Esophagus muscularis mucosa (tissue), 4 donors: ENCODE measurements at regions not wholly inside any gene's neighbourhood (a gene's known extent, or its start where the extent isn't known, plus 50 kb on each side); places are given as distances from the start of the nearest gene placed in this dataset.

Experiments used
- DNase-seq: peaks from one replicate; pipeline ENCODE4 v3.0.0-alpha.2; 2017; ENCODE audit errors: extremely low spot score
- H3K27ac ChIP-seq, 4 donors: fragments of 200-600 bp; sonication (generic); replicated peaks in 1 of 4; 1 replicate in 3 of 4; 2 replicates in 1 of 4; pipeline ENCODE4 v1.5.1; 2016 to 2019; ENCODE audit warnings: mild to moderate bottlenecking in 1 of 4
- H3K27me3 ChIP-seq, 4 donors: fragments of 200-600 bp; sonication (generic); one replicate each; pipeline versions ENCODE4 v1.5.1 to v1.6.0; 2016 to 2019
- H3K36me3 ChIP-seq, 4 donors: fragments of 200-600 bp; sonication (generic); one replicate each; pipeline ENCODE4 v1.5.1; 2016 to 2019
- H3K4me1 ChIP-seq, 4 donors: fragments of 200-600 bp; sonication (generic); one replicate each; pipeline ENCODE4 v1.5.1; 2016 to 2019
- H3K4me3 ChIP-seq, 4 donors: fragments of 200-600 bp; sonication (generic); 1 replicate in 2 of 4; 2 replicates in 2 of 4; pipeline ENCODE4 v1.5.1; 2016 to 2019; ENCODE audit warnings: mild to moderate bottlenecking in 4 of 4, moderate library complexity in 1 of 4
- H3K9me3 ChIP-seq, 4 donors: fragments of 200-600 bp; sonication (generic); 1 replicate in 3 of 4; 2 replicates in 1 of 4; pipeline ENCODE4 v1.5.1; 2016 to 2019
- CTCF ChIP-seq, 3 experiments: fragments of 200-600 bp in 2 of 3; fragments of 450-650 bp in 1 of 3; sonication (generic) in 2 of 3; IDR thresholded peaks; one replicate each; pipeline ENCODE4 v1.5.1; 2017 to 2019; ENCODE audit warnings: antibody characterized with exemption in 3 of 3, mild to moderate bottlenecking in 2 of 3, moderate library complexity in 1 of 3
- EP300 ChIP-seq: sonication (generic); formaldehyde crosslinking; IDR thresholded peaks from one replicate; pipeline ENCODE4 v1.6.1; 2017; ENCODE audit warnings: antibody characterized with exemption
- POLR2A ChIP-seq: fragments of 450-650 bp; IDR thresholded peaks from one replicate; pipeline ENCODE4 v1.6.1; 2017; ENCODE audit warnings: antibody characterized with exemption, moderate library complexity, mild to moderate bottlenecking, low read depth
- POLR2AphosphoS5 ChIP-seq, 2 donors: sonication (generic); formaldehyde crosslinking; IDR thresholded peaks; one replicate each; pipeline ENCODE4 v1.6.1; 2017; ENCODE audit warnings: antibody characterized with exemption in 2 of 2
- WGBS: methylation state at CpG from one replicate; pipeline ENCODE4 v1.1.5; 2018; 5-methylcytosine and 5-hydroxymethylcytosine counted together
- intact Hi-C: fragments of 100-400 bp; cut with DNase I; formaldehyde crosslinking; loops from one replicate; pipeline ENCODE4 v1.15.1; 2023

GRCh38 chr5:14090755-14091154 lies 52.4 kb upstream of the TRIO start:
- TF ChIP-seq EP300 (no peak), CTCF (IDR thresholded peaks at IDR 0.05) (no peak), POLR2A (no peak), POLR2AphosphoS5 (IDR thresholded peaks at IDR 0.05) (no peak)
- 95% methylated on average over 5 of the region's 5 CpGs for WGBS
- intact Hi-C loops = no loop called here

GRCh38 chr5:14090290-14090689 lies 52.9 kb upstream of the TRIO start:
- no peak for TF ChIP-seq POLR2A
- no peak for TF ChIP-seq POLR2AphosphoS5 (IDR thresholded peaks at IDR 0.05)
- TF ChIP-seq EP300 = no peak
- 96% methylated on average over 2 of the region's 2 CpGs for WGBS

More at GRCh38 chr5:14090755-14091154, 52.4 kb upstream of the TRIO start:
- H3K27ac ChIP-seq = no peak overlapping the region
- H3K9me3 ChIP-seq = peaks cover 0 to 6% (median 0%) of the 10 kb centered on the region in 4 donors
- no peaks in the 10 kb centered on the region for H3K27me3 ChIP-seq
- DNase-seq = no peak
- no peaks in the 10 kb centered on the region for H3K36me3 ChIP-seq
- no peak overlapping the region for H3K4me3 ChIP-seq
- H3K4me1 ChIP-seq = no peaks in the 10 kb centered on the region

GRCh38 chr5:14089198-14089597 lies 53.9 kb upstream of the TRIO start:
- TF ChIP-seq EP300 (no peak), CTCF (IDR thresholded peaks at IDR 0.05) (no peak), POLR2A (no peak), POLR2AphosphoS5 (IDR thresholded peaks at IDR 0.05) (no peak)
- H3K27ac ChIP-seq = no peak overlapping the region
- peaks cover 0 to 6% (median 0%) of the 10 kb centered on the region in 4 donors for H3K9me3 ChIP-seq
- no peaks in the 10 kb centered on the region for H3K27me3 ChIP-seq
- H3K36me3 ChIP-seq = no peaks in the 10 kb centered on the region
- no peaks in the 10 kb centered on the region for H3K4me1 ChIP-seq
- intact Hi-C loops = no loop called here
- DNase-seq = no peak
- 86% methylated on average over 2 of the region's 2 CpGs for WGBS
- no peak overlapping the region for H3K4me3 ChIP-seq

More at GRCh38 chr5:14090290-14090689, 52.9 kb upstream of the TRIO start:
- Histone ChIP-seq H3K4me3 (no peak overlapping the region), H3K9me3 (peaks cover 0 to 6% (median 0%) of the 10 kb centered on the region in 4 donors), H3K27ac (no peak overlapping the region), H3K36me3 (no peaks in the 10 kb centered on the region), H3K27me3 (no peaks in the 10 kb centered on the region), H3K4me1 (no peaks in the 10 kb centered on the region)
- intact Hi-C loops = no loop called here
- no peak for DNase-seq

- H3K36me3 ChIP-seq = no peaks in the 10 kb centered on the region
- H3K9me3 ChIP-seq = peaks cover 0 to 6% (median 0%) of the 10 kb centered on the region in 4 donors
- no peak for TF ChIP-seq EP300
- TF ChIP-seq POLR2AphosphoS5 (IDR thresholded peaks at IDR 0.05) = no peak
- TF ChIP-seq POLR2A = no peak
- no peaks in the 10 kb centered on the region for H3K4me1 ChIP-seq
- no peak overlapping the region for H3K4me3 ChIP-seq
- no peak for DNase-seq
- no peaks in the 10 kb centered on the region for H3K27me3 ChIP-seq
- no peak overlapping the region for H3K27ac ChIP-seq
- WGBS = 86% methylated on average over 2 of the region's 2 CpGs
- intact Hi-C loops = no loop called here
Measured at GRCh38 chr5:14086261-14086660, 56.9 kb upstream of the TRIO start.

- no peaks in the 10 kb centered on the region for H3K4me1 ChIP-seq
- intact Hi-C loops = no loop called here
- no peaks in the 10 kb centered on the region for H3K36me3 ChIP-seq
- no peaks in the 10 kb centered on the region for H3K27me3 ChIP-seq
- H3K4me3 ChIP-seq = no peak overlapping the region
- no peak overlapping the region for H3K27ac ChIP-seq
- TF ChIP-seq EP300 (no peak), CTCF (IDR thresholded peaks at IDR 0.05) (no peak), POLR2A (no peak), POLR2AphosphoS5 (IDR thresholded peaks at IDR 0.05) (no peak)
- 98% methylated on average over 2 of the region's 2 CpGs for WGBS
- no peaks in the 10 kb centered on the region for H3K9me3 ChIP-seq
- no peak for DNase-seq
Measured at GRCh38 chr5:14082973-14083372, 60.2 kb upstream of the TRIO start.

- TF ChIP-seq EP300 (no peak), POLR2AphosphoS5 (IDR thresholded peaks at IDR 0.05) (no peak), CTCF (IDR thresholded peaks at IDR 0.05) (no peak), POLR2A (no peak)
- 80% methylated on average over 4 of the region's 4 CpGs for WGBS
- intact Hi-C loops = no loop called here
Measured at GRCh38 chr5:14082523-14082922, 60.6 kb upstream of the TRIO start.

More at GRCh38 chr5:14082523-14082922, 60.6 kb upstream of the TRIO start:
- no peaks in the 10 kb centered on the region for H3K27me3 ChIP-seq
- H3K4me3 ChIP-seq = no peak overlapping the region
- H3K4me1 ChIP-seq = no peaks in the 10 kb centered on the region
- H3K36me3 ChIP-seq = no peaks in the 10 kb centered on the region
- H3K27ac ChIP-seq = no peak overlapping the region
- no peaks in the 10 kb centered on the region for H3K9me3 ChIP-seq
- DNase-seq = no peak
